MCF 10A (cell line): ENCODE measurements at regions not wholly inside any gene's neighbourhood (a gene's known extent, or its start where the extent isn't known, plus 50 kb on each side); places are given as distances from the start of the nearest gene placed in this dataset.

ENCODE experiments used
- BruUV-seq: library from RNA; stranded (reverse); fragments of 400-500 nt; replicated peaks from 2 replicates; lab custom pipeline; 2021; lab: Mats Ljungman, UMichigan
- CTCF ChIA-PET: fragments of 300-600 bp; sonication (Branson Sonifier 250); formaldehyde crosslinking; extraction: SDS; loops from one replicate; lab custom pipeline; 2021; ENCODE audit warnings: antibody characterized with exemption, inconsistent platforms; lab: Yijun Ruan, JAX
- POLR2A ChIA-PET: fragments of 300-600, 350-650 bp; sonication (Branson Sonifier 250); formaldehyde crosslinking; extraction: SDS; loops from one replicate; lab custom pipeline; 2020; ENCODE audit warnings: antibody characterized with exemption, inconsistent platforms; lab: Yijun Ruan, JAX
- DNase-seq: peaks from one replicate; pipeline ENCODE4 v3.0.0-alpha.2; 2018; ENCODE audit not compliant: unreplicated experiment
- H3K27ac Mint-ChIP-seq: one replicate; pipeline ENCODE4 v1.8.0; 2022; ENCODE audit warnings: mild to moderate bottlenecking, low read depth, mixed read lengths; ENCODE audit not compliant: unreplicated experiment
- H3K27me3 Mint-ChIP-seq: one replicate; pipeline ENCODE4 v1.8.0; 2022; ENCODE audit warnings: mixed read lengths; ENCODE audit not compliant: insufficient read depth, unreplicated experiment
- H3K36me3 Mint-ChIP-seq: one replicate; pipeline ENCODE4 v1.8.0; 2022; ENCODE audit warnings: mild to moderate bottlenecking, moderate library complexity, mixed read lengths; ENCODE audit not compliant: insufficient read depth, unreplicated experiment
- H3K4me1 Mint-ChIP-seq: one replicate; pipeline ENCODE4 v1.8.0; 2022; ENCODE audit warnings: mixed read lengths; ENCODE audit not compliant: insufficient read depth, unreplicated experiment
- H3K4me3 Mint-ChIP-seq: one replicate; pipeline ENCODE4 v1.8.0; 2022; ENCODE audit warnings: mild to moderate bottlenecking, moderate library complexity, mixed read lengths; ENCODE audit not compliant: unreplicated experiment
- H3K9me3 Mint-ChIP-seq: one replicate; pipeline ENCODE4 v1.8.0; 2022; ENCODE audit warnings: mixed read lengths; ENCODE audit not compliant: unreplicated experiment
- CTCF ChIP-seq: fragments of 200-600 bp; IDR thresholded peaks from one replicate; pipeline ENCODE4 v1.8.0; 2022; ENCODE audit warnings: antibody characterized with exemption, mild to moderate bottlenecking; ENCODE audit not compliant: unreplicated experiment
- intact Hi-C: fragments of 100-400 bp; cut with micrococcal nuclease; formaldehyde crosslinking; loops from 2 replicates; pipeline ENCODE4 v1.14.1; 2022

GRCh38 chr1:95325349-95325748, 91.3 kb downstream of the RWDD3 start:
- ChIA-PET POLR2A (no interaction called here), CTCF (interaction anchor here (0.8 kb wide), 1 partner anchor 16 kb away, joined by 3 read pairs; no protein-coding TSS in a partner anchor)
- intact Hi-C loops = no loop called here
- no peak overlapping the region for H3K4me3 Mint-ChIP-seq
- H3K36me3 Mint-ChIP-seq = no peaks in the 10 kb centered on the region
- H3K9me3 Mint-ChIP-seq = no peaks in the 10 kb centered on the region
- DNase-seq = no peak
- H3K27me3 Mint-ChIP-seq = peaks cover 51% of the 10 kb centered on the region
- TF ChIP-seq CTCF = no peak
- BruUV-seq = no TSS peak
- no peaks in the 10 kb centered on the region for H3K4me1 Mint-ChIP-seq
- H3K27ac Mint-ChIP-seq = no peak overlapping the region

- CTCF ChIA-PET = interaction anchor here (0.8 kb wide), 1 partner anchor 16 kb away, joined by 3 read pairs; no protein-coding TSS in a partner anchor
- no peaks in the 10 kb centered on the region for H3K4me1 Mint-ChIP-seq
- BruUV-seq = no TSS peak
- no peak for TF ChIP-seq CTCF
- H3K9me3 Mint-ChIP-seq = no peaks in the 10 kb centered on the region
- peaks cover 56% of the 10 kb centered on the region for H3K27me3 Mint-ChIP-seq
- H3K27ac Mint-ChIP-seq = no peak overlapping the region
- POLR2A ChIA-PET = no interaction called here
- no peak for DNase-seq
- H3K36me3 Mint-ChIP-seq = no peaks in the 10 kb centered on the region
- intact Hi-C loops = no loop called here
- H3K4me3 Mint-ChIP-seq = no peak overlapping the region
Measured at GRCh38 chr1:95326023-95326422, 92.0 kb downstream of the RWDD3 start.

DNA sequence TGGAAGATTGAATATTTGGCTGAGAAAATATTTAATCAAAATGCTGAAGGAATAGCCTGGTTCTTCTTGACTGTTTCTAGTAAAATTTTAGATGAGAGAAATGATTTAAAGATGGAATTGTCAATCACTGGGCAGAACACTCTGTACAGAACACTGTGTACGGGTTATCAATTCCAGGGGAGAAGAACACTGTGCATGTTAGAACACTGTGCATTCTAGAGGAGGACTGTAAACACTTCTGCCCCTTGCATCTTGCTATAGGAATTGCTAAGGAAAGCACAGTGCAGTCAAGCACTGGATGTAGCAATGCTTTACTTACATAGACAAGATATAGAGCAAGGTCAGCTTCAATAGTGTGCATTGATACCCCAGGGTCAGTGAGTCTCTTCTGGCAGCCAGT, 98.7 kb downstream of the RWDD3 start:
- intact Hi-C loops = no loop called here
- peaks cover 38% of the 10 kb centered on the region for H3K27me3 Mint-ChIP-seq
- no peak overlapping the region for H3K27ac Mint-ChIP-seq
- H3K9me3 Mint-ChIP-seq = no peaks in the 10 kb centered on the region
- H3K4me3 Mint-ChIP-seq = no peak overlapping the region
- no peak for DNase-seq
- POLR2A ChIA-PET = no interaction called here
- CTCF ChIA-PET = no interaction called here
- TF ChIP-seq CTCF = no peak
- H3K4me1 Mint-ChIP-seq = no peaks in the 10 kb centered on the region
- no TSS peak for BruUV-seq
- no peaks in the 10 kb centered on the region for H3K36me3 Mint-ChIP-seq

GRCh38 chr1:95339377-95339776, 105.4 kb downstream of the RWDD3 start:
- ChIA-PET CTCF (no interaction called here), POLR2A (no interaction called here)
- H3K9me3 Mint-ChIP-seq = no peaks in the 10 kb centered on the region
- TF ChIP-seq CTCF = no peak
- intact Hi-C loops = no loop called here
- peaks cover 45% of the 10 kb centered on the region for H3K27me3 Mint-ChIP-seq
- no peaks in the 10 kb centered on the region for H3K4me1 Mint-ChIP-seq
- no TSS peak for BruUV-seq
- no peak overlapping the region for H3K4me3 Mint-ChIP-seq
- DNase-seq = no peak
- H3K36me3 Mint-ChIP-seq = no peaks in the 10 kb centered on the region
- no peak overlapping the region for H3K27ac Mint-ChIP-seq
